Muscle of leg (tissue), 3 donors: ENCODE measurements at regions not wholly inside any gene's neighbourhood (a gene's known extent, or its start where the extent isn't known, plus 50 kb on each side); places are given as distances from the start of the nearest gene placed in this dataset.
A peak's percentile ranks its signal among the peaks of the same experiment; 100 is the strongest.

ENCODE experiments used
- DNase-seq: peaks from one replicate; pipeline ENCODE4 v3.0.0; 2013
- H3K27ac ChIP-seq: one replicate; pipeline ENCODE4 v1.5.1; 2013; ENCODE audit warnings: mild to moderate bottlenecking, low read length, control low read depth
- H3K27me3 ChIP-seq: one replicate; pipeline ENCODE4 v1.6.1; 2013; ENCODE audit warnings: low read length; ENCODE audit not compliant: control insufficient read depth, insufficient read depth
- H3K36me3 ChIP-seq: one replicate; pipeline ENCODE4 v1.6.1; 2013; ENCODE audit warnings: low read length; ENCODE audit not compliant: control insufficient read depth, insufficient read depth
- H3K4me1 ChIP-seq: one replicate; pipeline ENCODE4 v1.6.1; 2013; ENCODE audit warnings: low read length; ENCODE audit not compliant: control insufficient read depth, insufficient read depth
- H3K4me3 ChIP-seq: one replicate; pipeline ENCODE4 v1.5.1; 2013; ENCODE audit warnings: low read length, control low read depth
- H3K9me3 ChIP-seq: replicated peaks from 2 replicates; pipeline ENCODE4 v1.6.1; 2013; ENCODE audit warnings: low read depth, low read length; ENCODE audit not compliant: control insufficient read depth
- WGBS: methylation state at CpG from one replicate; pipeline ENCODE4 v1.1.5; 2013; ENCODE audit warnings: missing lambda C conversion rate; ENCODE audit not compliant: insufficient coverage; 5-methylcytosine and 5-hydroxymethylcytosine counted together

DNA sequence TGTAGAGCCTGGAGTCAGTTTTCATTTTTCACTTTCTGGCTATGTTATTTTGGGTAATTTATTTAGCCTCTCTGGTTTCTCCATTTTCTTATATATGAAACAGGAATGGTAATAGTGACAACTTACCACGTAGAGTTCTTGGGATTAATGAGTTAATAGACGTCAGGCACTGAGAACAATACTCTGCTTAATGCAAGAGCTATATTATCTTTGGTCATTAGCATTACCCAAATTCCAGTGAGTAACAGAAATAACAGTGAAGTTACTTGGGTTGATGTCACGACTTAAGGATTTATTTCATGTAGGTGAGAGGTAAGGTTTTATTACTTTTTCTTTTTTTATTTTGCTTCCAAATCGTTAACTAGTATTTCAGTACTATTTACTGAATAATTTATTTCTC lies 601.0 kb upstream of the GCFC2 start:
- no peaks in the 10 kb centered on the region for H3K27me3 ChIP-seq
- no CpG with 5 or more reads among the region's 4 CpGs for WGBS
- no peak for DNase-seq
- H3K27ac ChIP-seq: no peak overlapping the region
- no peaks in the 10 kb centered on the region for H3K9me3 ChIP-seq
- peaks cover 3% of the 10 kb centered on the region for H3K4me1 ChIP-seq
- H3K36me3 ChIP-seq: no peaks in the 10 kb centered on the region
- no peak overlapping the region for H3K4me3 ChIP-seq

DNA sequence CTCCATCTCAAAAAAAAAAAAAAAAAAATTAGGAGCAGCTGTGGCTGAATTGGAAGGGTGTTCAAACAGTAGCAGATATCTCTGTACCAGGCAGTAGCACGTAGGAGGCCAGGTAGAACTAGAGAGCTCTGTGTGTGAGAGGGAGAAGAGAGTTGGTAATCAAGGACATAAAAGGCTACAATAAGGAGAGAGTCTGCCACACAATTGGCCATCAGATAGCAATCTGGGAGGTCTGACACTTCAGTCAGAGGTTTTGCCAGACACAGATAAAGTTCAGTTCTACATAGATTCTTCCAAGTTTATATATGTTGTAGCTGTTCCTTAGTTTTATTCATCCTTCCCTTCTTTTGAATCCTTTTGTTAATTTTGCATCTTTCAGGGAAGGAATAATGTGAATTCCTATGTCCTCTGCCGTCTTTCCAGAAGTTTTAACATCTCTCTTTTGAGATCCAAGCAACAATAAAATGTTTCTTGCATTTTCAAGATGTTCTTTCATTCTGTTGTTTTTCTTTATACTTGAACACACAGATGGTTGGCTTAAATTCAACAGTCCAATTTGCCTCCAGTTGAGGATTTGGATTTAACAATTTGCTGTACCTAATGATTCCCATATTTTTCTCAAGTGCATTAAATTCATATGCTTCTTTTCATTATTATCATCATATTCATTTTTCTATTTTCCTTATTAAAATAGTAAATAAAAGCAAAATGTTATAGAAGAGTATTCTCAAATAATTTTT lies 600.3 kb upstream of the GCFC2 start:
- peak; percentile 94 for DNase-seq
- Histone ChIP-seq H3K27ac (peak overlapping the region; percentile 65), H3K27me3 (no peaks in the 10 kb centered on the region), H3K9me3 (no peaks in the 10 kb centered on the region), H3K36me3 (no peaks in the 10 kb centered on the region), H3K4me1 (peaks cover 3% of the 10 kb centered on the region), H3K4me3 (no peak overlapping the region)
- 38% methylated on average over 1 of the region's 2 CpGs for WGBS

DNA sequence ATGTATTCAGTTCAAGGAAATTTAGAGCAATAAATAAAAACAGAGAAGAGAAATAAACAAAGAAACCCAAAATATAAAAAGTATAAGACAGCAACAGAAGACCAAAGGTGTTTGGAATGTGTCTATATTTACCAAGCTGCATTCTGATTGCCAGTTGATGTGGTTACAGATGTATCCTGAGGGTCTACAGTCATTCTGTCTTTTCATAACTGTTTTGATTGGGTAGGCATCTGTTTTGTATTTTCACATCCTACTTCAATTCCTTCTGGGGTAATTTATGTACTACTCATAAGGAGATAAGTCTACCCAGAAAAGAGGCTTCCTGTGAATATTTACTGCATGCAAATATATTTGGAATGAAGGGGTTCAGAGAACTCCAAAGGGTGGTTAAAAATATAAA lies 596.8 kb upstream of the GCFC2 start:
- Histone ChIP-seq H3K27ac (no peak overlapping the region), H3K36me3 (no peaks in the 10 kb centered on the region), H3K9me3 (no peaks in the 10 kb centered on the region), H3K27me3 (no peaks in the 10 kb centered on the region), H3K4me1 (peaks cover 3% of the 10 kb centered on the region), H3K4me3 (no peak overlapping the region)
- no peak for DNase-seq

DNA sequence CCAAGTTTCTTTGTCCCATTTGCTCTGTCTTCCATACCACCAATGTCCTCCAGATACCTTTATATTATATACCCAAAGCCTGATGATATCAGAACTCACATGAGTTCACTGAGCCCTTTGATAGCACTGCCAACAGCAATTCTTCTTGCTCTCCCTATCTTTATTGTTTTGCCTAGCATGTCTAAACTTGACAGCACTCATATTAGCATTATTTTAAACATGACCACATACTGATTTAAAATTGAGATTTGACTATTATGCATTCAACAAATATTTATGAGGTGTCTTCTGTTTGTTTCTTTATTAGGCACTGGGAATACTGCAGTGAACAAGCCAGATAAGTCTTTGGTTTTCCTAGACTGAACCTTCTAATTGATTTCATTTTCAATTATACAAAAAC lies 587.3 kb upstream of the GCFC2 start:
- H3K4me3 ChIP-seq: no peak overlapping the region

DNA sequence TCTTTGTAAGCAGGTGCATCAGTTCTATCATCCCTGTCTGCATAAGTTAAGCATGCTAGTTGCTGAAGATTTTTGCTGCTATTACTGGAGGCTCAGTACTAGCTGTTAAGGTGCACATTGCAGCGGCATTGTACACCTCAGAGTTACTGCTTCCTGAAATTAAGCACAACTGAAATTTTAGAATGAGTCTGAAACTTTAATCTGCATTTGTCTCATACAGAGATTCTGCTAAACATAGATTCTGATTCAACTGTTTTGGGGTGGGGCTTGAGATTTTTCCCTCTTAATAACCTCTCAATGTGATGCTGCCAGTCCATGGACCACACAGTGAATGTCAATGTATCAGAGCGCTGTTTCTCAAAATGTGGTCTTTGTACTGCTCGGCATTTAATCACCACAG lies 585.7 kb upstream of the GCFC2 start:
- peaks cover 5% of the 10 kb centered on the region for H3K4me1 ChIP-seq
- H3K36me3 ChIP-seq: no peaks in the 10 kb centered on the region
- no CpG with 5 or more reads among the region's 3 CpGs for WGBS
- no peaks in the 10 kb centered on the region for H3K9me3 ChIP-seq
- H3K27me3 ChIP-seq: no peaks in the 10 kb centered on the region
- H3K4me3 ChIP-seq: no peak overlapping the region
- peak; percentile 28 for DNase-seq
- no peak overlapping the region for H3K27ac ChIP-seq

More for the DNA sequence above, 587.3 kb upstream of the GCFC2 start:
- H3K27ac ChIP-seq: no peak overlapping the region
- peaks cover 5% of the 10 kb centered on the region for H3K4me1 ChIP-seq
- no peaks in the 10 kb centered on the region for H3K36me3 ChIP-seq
- no peaks in the 10 kb centered on the region for H3K9me3 ChIP-seq
- DNase-seq: no peak
- H3K27me3 ChIP-seq: no peaks in the 10 kb centered on the region

DNA sequence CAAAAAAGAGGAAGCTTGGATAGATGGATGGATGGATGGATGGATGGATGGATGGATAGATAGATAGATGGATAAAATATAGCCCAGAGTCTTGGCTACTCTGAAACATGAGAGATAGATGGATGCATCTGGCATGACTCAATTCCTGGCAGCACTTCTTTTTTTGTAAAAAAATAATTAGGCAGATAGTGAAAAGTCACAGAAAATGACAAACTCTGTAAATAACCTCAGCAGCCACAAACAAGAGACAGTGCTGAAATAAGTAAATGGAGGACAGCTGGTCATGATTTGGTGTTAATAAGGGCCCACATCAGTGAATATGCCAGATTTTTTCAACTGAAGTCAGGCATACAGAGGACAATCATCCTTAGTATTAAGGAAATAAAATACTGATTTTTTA lies 585.0 kb upstream of the GCFC2 start:
- Histone ChIP-seq H3K27ac (no peak overlapping the region), H3K36me3 (no peaks in the 10 kb centered on the region), H3K27me3 (no peaks in the 10 kb centered on the region), H3K4me1 (peaks cover 5% of the 10 kb centered on the region), H3K4me3 (no peak overlapping the region), H3K9me3 (no peaks in the 10 kb centered on the region)
- DNase-seq: no peak

DNA sequence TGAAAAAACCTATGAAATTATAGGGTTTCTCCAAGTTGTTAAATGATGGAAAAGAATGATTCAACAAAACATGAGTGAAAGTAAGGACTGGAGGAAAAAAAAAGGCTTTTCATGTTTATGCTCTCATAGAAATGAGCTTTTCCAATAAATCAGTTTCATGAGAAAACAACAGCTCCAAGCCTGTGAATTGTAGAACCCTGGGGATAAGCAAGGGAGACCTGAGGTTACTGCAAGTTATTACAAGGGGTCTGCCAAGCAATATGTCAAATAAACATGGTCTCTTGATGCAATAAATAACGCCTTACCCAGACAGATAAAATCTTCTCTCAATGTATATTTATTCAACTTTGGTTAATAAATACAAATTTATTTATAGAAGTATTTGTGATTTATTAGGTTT lies 577.9 kb upstream of the GCFC2 start:
- no peaks in the 10 kb centered on the region for H3K27me3 ChIP-seq
- H3K4me3 ChIP-seq: no peak overlapping the region
- H3K36me3 ChIP-seq: no peaks in the 10 kb centered on the region
- H3K4me1 ChIP-seq: no peaks in the 10 kb centered on the region
- H3K27ac ChIP-seq: no peak overlapping the region
- H3K9me3 ChIP-seq: no peaks in the 10 kb centered on the region
- WGBS: no CpG with 5 or more reads among the region's 1 CpG
- DNase-seq: no peak

DNA sequence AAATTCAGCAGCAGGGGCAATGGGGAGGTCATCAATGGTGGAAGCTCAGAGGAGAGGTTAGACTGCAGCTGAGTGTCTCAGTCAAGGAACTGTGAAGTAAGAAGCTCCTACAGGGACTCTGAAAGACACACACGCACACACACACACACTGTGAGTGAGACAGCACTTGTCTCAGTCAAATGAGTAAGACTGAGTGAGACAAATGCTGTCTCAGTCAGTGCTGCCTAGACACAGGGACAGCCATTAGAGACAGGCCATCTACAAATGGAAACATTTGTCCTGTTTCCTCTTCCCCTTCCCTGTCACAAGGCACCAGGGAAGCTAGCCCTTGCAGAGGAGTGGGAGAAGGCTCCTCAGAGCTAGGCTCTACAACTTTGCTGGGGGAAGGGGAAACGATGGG lies 577.4 kb upstream of the GCFC2 start:
- 100% methylated on average over 1 of the region's 2 CpGs for WGBS
- Histone ChIP-seq H3K36me3 (no peaks in the 10 kb centered on the region), H3K27me3 (no peaks in the 10 kb centered on the region), H3K9me3 (no peaks in the 10 kb centered on the region), H3K4me3 (no peak overlapping the region), H3K27ac (no peak overlapping the region), H3K4me1 (no peaks in the 10 kb centered on the region)
- DNase-seq: no peak

DNA sequence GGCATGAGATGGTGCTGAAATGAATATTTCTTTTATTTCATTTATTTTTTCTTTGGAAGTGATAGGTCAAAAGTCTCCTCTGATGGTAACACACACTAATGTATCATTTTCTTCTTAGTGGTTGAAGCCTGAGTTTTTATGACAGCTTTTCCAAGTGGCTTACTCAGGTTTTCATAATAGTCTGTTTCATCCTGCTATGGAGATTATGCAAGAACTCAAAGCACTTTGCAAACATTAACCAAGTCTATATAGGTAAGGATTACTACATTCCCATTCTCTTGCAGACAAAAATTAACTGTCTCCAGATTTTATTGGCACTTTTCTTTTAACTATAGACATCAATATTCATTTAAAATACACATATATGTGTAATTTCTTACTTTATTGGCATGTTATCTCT lies 572.6 kb upstream of the GCFC2 start:
- DNase-seq: no peak
- Histone ChIP-seq H3K9me3 (no peaks in the 10 kb centered on the region), H3K27me3 (no peaks in the 10 kb centered on the region), H3K36me3 (no peaks in the 10 kb centered on the region), H3K27ac (no peak overlapping the region), H3K4me1 (peaks cover 7% of the 10 kb centered on the region), H3K4me3 (no peak overlapping the region)

DNA sequence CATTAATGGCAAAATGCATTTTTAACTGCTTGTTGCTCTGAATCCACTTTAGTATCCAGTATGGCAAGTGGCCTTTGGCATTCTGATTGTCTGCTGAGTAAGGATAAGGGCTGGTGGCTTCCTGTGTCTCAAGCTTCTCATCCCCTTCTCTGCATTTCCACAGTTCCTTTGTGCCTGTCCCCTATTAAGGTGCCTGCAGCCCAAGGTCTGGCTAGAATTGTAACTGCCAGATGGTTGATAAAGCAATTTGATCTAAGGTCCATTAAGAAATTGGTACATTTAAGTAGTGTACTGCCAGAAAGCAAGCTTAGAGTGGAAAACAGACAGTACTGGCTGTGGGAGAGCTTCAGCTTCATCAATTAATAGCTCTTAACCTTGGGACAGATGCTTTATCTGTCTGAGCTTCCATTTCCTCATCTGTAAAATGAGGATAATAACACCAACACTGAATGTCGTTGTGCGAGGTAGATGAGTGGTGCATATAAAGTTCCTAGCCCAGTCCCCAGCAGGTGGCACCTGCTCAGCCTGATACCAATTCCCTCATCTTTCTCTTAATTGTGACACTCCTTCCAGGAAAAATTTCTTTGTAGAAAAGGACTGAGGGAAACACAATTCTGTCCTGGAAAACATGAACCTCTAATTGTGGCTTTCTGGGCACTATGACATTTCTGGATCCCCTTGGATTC lies 570.6 kb upstream of the GCFC2 start:
- no peaks in the 10 kb centered on the region for H3K36me3 ChIP-seq
- H3K9me3 ChIP-seq: no peaks in the 10 kb centered on the region
- H3K4me1 ChIP-seq: peaks cover 9% of the 10 kb centered on the region
- H3K27me3 ChIP-seq: no peaks in the 10 kb centered on the region
- no peak overlapping the region for H3K4me3 ChIP-seq
- no peak for DNase-seq
- WGBS: no CpG with 5 or more reads among the region's 2 CpGs
- no peak overlapping the region for H3K27ac ChIP-seq

DNA sequence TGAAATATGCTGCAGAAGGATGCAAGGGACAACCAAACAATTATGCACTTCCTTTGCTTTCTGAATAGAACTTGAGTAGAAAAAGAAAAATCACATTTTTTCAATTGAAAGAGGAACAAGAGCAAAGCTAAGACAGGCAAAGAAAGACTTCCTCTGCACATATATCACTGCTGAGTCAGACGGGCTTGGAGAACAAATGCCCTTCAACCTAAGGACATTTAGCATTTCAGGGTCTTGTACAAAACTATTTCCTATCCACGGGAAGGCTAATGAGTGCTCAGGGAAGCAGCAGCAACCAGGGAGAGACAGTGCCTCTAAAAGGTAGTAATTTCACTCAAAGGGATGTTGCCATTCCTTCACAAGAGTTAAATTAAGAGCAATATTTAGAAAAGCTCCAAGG lies 570.0 kb upstream of the GCFC2 start:
- Histone ChIP-seq H3K27ac (no peak overlapping the region), H3K27me3 (no peaks in the 10 kb centered on the region), H3K4me1 (peaks cover 9% of the 10 kb centered on the region), H3K4me3 (no peak overlapping the region), H3K9me3 (no peaks in the 10 kb centered on the region), H3K36me3 (no peaks in the 10 kb centered on the region)
- no CpG with 5 or more reads among the region's 2 CpGs for WGBS
- DNase-seq: no peak
